Common myeloid progenitor, CD34-positive (primary cell): ENCODE measurements at regions not wholly inside any gene's neighbourhood (a gene's known extent, or its start where the extent isn't known, plus 50 kb on each side); places are given as distances from the start of the nearest gene placed in this dataset.
"Not testable (repeated sequence)": the region's sequence is repeated elsewhere in the genome, so short reads cannot be mapped to it uniquely, and the experiment has no call there.

Source experiments
- CTCF ChIA-PET: fragments of 350-600 bp; sonication (Branson Sonifier 250); formaldehyde crosslinking; loops from one replicate; lab custom pipeline; 2021; ENCODE audit warnings: antibody characterized with exemption; lab: Charles Lee
- POLR2A ChIA-PET: fragments of 350-600 bp; sonication (Branson Sonifier 250); formaldehyde crosslinking; loops from one replicate; lab custom pipeline; 2021; ENCODE audit warnings: antibody characterized with exemption; lab: Charles Lee
- DNase-seq, 3 donors: peaks; one replicate each; pipeline versions ENCODE4 v3.0.0 to v3.0.0-alpha.2; 2013
- H3K27ac ChIP-seq, 2 experiments: 1 replicate in 1 of 2; 2 replicates in 1 of 2; pipeline ENCODE4 v1.7.0; 2013; ENCODE audit warnings: inconsistent platforms in 2 of 2, low read length in 2 of 2, mild to moderate bottlenecking in 2 of 2, low read depth in 1 of 2, moderate library complexity in 1 of 2; ENCODE audit not compliant: severe bottlenecking in 2 of 2, insufficient read depth in 1 of 2, poor library complexity in 1 of 2
- H3K27me3 ChIP-seq, 5 experiments: replicated peaks in 2 of 5; 1 replicate in 3 of 5; 2 replicates in 2 of 5; pipeline versions ENCODE4 v1.6.1 to v1.7.0; 2013; ENCODE audit warnings: low read length in 4 of 5, mild to moderate bottlenecking in 2 of 5, moderate library complexity in 2 of 5, inconsistent platforms in 1 of 5; ENCODE audit not compliant: insufficient read depth in 5 of 5, control insufficient read depth in 4 of 5
- H3K36me3 ChIP-seq, 4 experiments: 1 replicate in 2 of 4; 2 replicates in 2 of 4; pipeline versions ENCODE4 v1.6.1 to v1.7.0; 2013; ENCODE audit warnings: low read length in 3 of 4, control low read depth in 1 of 4, mild to moderate bottlenecking in 1 of 4; ENCODE audit not compliant: control insufficient read depth in 4 of 4, insufficient read depth in 4 of 4
- H3K4me1 ChIP-seq, 4 experiments: 1 replicate in 3 of 4; 2 replicates in 1 of 4; pipeline versions ENCODE4 v1.6.1 to v1.7.1; 2013; ENCODE audit warnings: low read length in 3 of 4, mild to moderate bottlenecking in 3 of 4, control low read depth in 1 of 4, inconsistent platforms in 1 of 4, moderate library complexity in 1 of 4; ENCODE audit not compliant: control insufficient read depth in 4 of 4, insufficient read depth in 4 of 4; ENCODE audit errors: control extremely low read depth in 1 of 4
- H3K4me3 ChIP-seq, 7 experiments: 1 replicate in 4 of 7; 2 replicates in 3 of 7; pipeline versions ENCODE4 v1.5.1 to v1.7.0; 2013; ENCODE audit warnings: mild to moderate bottlenecking in 7 of 7, low read length in 6 of 7, moderate library complexity in 6 of 7, inconsistent platforms in 2 of 7, low read depth in 2 of 7, control low read depth in 1 of 7; ENCODE audit not compliant: insufficient read depth in 4 of 7, control insufficient read depth in 1 of 7; ENCODE audit errors: extremely low read depth in 1 of 7
- H3K9me3 ChIP-seq, 5 experiments: 1 replicate in 4 of 5; 2 replicates in 1 of 5; pipeline versions ENCODE4 v1.6.1 to v1.7.1; 2013; ENCODE audit warnings: low read length in 4 of 5, mild to moderate bottlenecking in 2 of 5, inconsistent platforms in 1 of 5, low read depth in 1 of 5, moderate library complexity in 1 of 5; ENCODE audit not compliant: control insufficient read depth in 4 of 5, insufficient read depth in 2 of 5; ENCODE audit errors: control extremely low read depth in 1 of 5
- WGBS: methylation state at CpG from one replicate; pipeline ENCODE4 v1.1.5; 2013; ENCODE audit not compliant: insufficient coverage; 5-methylcytosine and 5-hydroxymethylcytosine counted together

GRCh38 chr2:77720115-77720514, 197.9 kb upstream of the LRRTM4 start:
- Histone ChIP-seq H3K4me3 (no peak overlapping the region), H3K27me3 (no peaks in the 10 kb centered on the region), H3K4me1 (no peaks in the 10 kb centered on the region), H3K36me3 (no peaks in the 10 kb centered on the region), H3K9me3 (no peaks in the 10 kb centered on the region), H3K27ac (no peak overlapping the region)
- POLR2A ChIA-PET = no interaction called here
- CTCF ChIA-PET = no interaction called here
- no peak for DNase-seq
- no CpG with 5 or more reads among the region's 4 CpGs for WGBS

- DNase-seq = no peak
These were observed 199.4 kb upstream of the LRRTM4 start for GRCh38 chr2:77721593-77721992.

GRCh38 chr2:77725045-77725444, 202.9 kb upstream of the LRRTM4 start:
- CTCF ChIA-PET = no interaction called here
- no CpG with 5 or more reads among the region's 1 CpG for WGBS
- H3K27me3 ChIP-seq = no peaks in the 10 kb centered on the region
- H3K27ac ChIP-seq = no peak overlapping the region
- H3K4me1 ChIP-seq = no peaks in the 10 kb centered on the region
- POLR2A ChIA-PET = no interaction called here
- no peak overlapping the region for H3K4me3 ChIP-seq
- H3K36me3 ChIP-seq = no peaks in the 10 kb centered on the region
- no peaks in the 10 kb centered on the region for H3K9me3 ChIP-seq
- no peak for DNase-seq

More at GRCh38 chr2:77721593-77721992, 199.4 kb upstream of the LRRTM4 start:
- ChIA-PET CTCF (no interaction called here), POLR2A (no interaction called here)
- Histone ChIP-seq H3K9me3 (no peaks in the 10 kb centered on the region), H3K27ac (no peak overlapping the region), H3K27me3 (no peaks in the 10 kb centered on the region), H3K4me1 (no peaks in the 10 kb centered on the region), H3K4me3 (no peak overlapping the region), H3K36me3 (no peaks in the 10 kb centered on the region)

- 97% methylated on average over 33 of the region's 39 CpGs for WGBS
- H3K4me1 ChIP-seq, CTCF ChIA-PET, H3K9me3 ChIP-seq, H3K36me3 ChIP-seq, POLR2A ChIA-PET, H3K27ac ChIP-seq, H3K4me3 ChIP-seq, DNase-seq, H3K27me3 ChIP-seq: not testable (repeated sequence)
These were observed 212.6 kb upstream of the LRRTM4 start for GRCh38 chr2:77734662-77735340.

GRCh38 chr2:77737236-77737635, 215.1 kb upstream of the LRRTM4 start:
- DNase-seq = no peak
- no peaks in the 10 kb centered on the region for H3K36me3 ChIP-seq
- H3K27me3 ChIP-seq = no peaks in the 10 kb centered on the region
- H3K4me1 ChIP-seq = no peaks in the 10 kb centered on the region
- no peak overlapping the region for H3K4me3 ChIP-seq
- ChIA-PET CTCF (interaction anchor here (0.6 kb wide), 1 partner anchor 599 kb away, joined by 3 read pairs; no protein-coding TSS in a partner anchor), POLR2A (no interaction called here)
- WGBS = 100% methylated on average over 2 of the region's 3 CpGs
- no peaks in the 10 kb centered on the region for H3K9me3 ChIP-seq
- no peak overlapping the region for H3K27ac ChIP-seq

GRCh38 chr2:77746780-77747179, 224.6 kb upstream of the LRRTM4 start:
- no CpG with 5 or more reads among the region's 2 CpGs for WGBS

GRCh38 chr2:77753710-77754345, 231.7 kb upstream of the LRRTM4 start:
- H3K36me3 ChIP-seq, H3K4me3 ChIP-seq, CTCF ChIA-PET, H3K27ac ChIP-seq, H3K27me3 ChIP-seq, H3K4me1 ChIP-seq, DNase-seq, POLR2A ChIA-PET, H3K9me3 ChIP-seq: not testable (repeated sequence)
- WGBS = 90% methylated on average over 14 of the region's 30 CpGs

More at GRCh38 chr2:77746780-77747179, 224.6 kb upstream of the LRRTM4 start:
- H3K36me3 ChIP-seq = no peaks in the 10 kb centered on the region
- no peak overlapping the region for H3K4me3 ChIP-seq
- CTCF ChIA-PET = no interaction called here
- H3K27me3 ChIP-seq = no peaks in the 10 kb centered on the region
- H3K4me1 ChIP-seq = no peaks in the 10 kb centered on the region
- DNase-seq = no peak
- POLR2A ChIA-PET = no interaction called here
- no peaks in the 10 kb centered on the region for H3K9me3 ChIP-seq
- H3K27ac ChIP-seq = no peak overlapping the region
